Calu3 (cell line): ENCODE measurements at regions not wholly inside any gene's neighbourhood (a gene's known extent, or its start where the extent isn't known, plus 50 kb on each side); places are given as distances from the start of the nearest gene placed in this dataset.

ENCODE experiments used
- BruUV-seq: library from RNA; stranded (reverse); fragments of 400-500 nt; replicated peaks from 2 replicates; lab custom pipeline; 2021; lab: Mats Ljungman, UMichigan
- CTCF ChIA-PET: fragments of 300-600 bp; sonication (Branson Sonifier 250); formaldehyde crosslinking; loops from one replicate; lab custom pipeline; 2022; ENCODE audit warnings: antibody characterized with exemption; lab: Charles Lee
- DNase-seq: peaks from one replicate; pipeline ENCODE4 v3.0.0; 2022
- H3K27ac Mint-ChIP-seq: one replicate; pipeline ENCODE4 v1.8.0; 2022; ENCODE audit warnings: mixed read lengths; ENCODE audit not compliant: unreplicated experiment
- H3K27me3 Mint-ChIP-seq: one replicate; pipeline ENCODE4 v1.8.0; 2022; ENCODE audit warnings: mixed read lengths; ENCODE audit not compliant: unreplicated experiment
- H3K36me3 Mint-ChIP-seq: one replicate; pipeline ENCODE4 v1.8.0; 2022; ENCODE audit warnings: mild to moderate bottlenecking, moderate library complexity, mixed read lengths; ENCODE audit not compliant: insufficient read depth, unreplicated experiment
- H3K4me1 Mint-ChIP-seq: one replicate; pipeline ENCODE4 v1.8.0; 2022; ENCODE audit warnings: mild to moderate bottlenecking, low read depth, mixed read lengths; ENCODE audit not compliant: unreplicated experiment
- H3K4me3 Mint-ChIP-seq: one replicate; pipeline ENCODE4 v1.8.0; 2022; ENCODE audit warnings: mild to moderate bottlenecking, low read depth, moderate library complexity, mixed read lengths; ENCODE audit not compliant: unreplicated experiment
- H3K9me3 Mint-ChIP-seq: one replicate; pipeline ENCODE4 v1.8.0; 2022; ENCODE audit warnings: low read depth, mixed read lengths; ENCODE audit not compliant: unreplicated experiment
- CTCF ChIP-seq: fragments of 200-600 bp; IDR thresholded peaks from one replicate; pipeline ENCODE4 v1.8.0; 2022; ENCODE audit warnings: antibody characterized with exemption; ENCODE audit not compliant: unreplicated experiment
- intact Hi-C: fragments of 100-400 bp; cut with micrococcal nuclease; formaldehyde crosslinking; loops from one replicate; pipeline ENCODE4 v1.10.0; 2022; ENCODE audit not compliant: unreplicated experiment

GRCh38 chr2:228474466-228474865, 293.0 kb upstream of the SPHKAP start:
- Mint-ChIP-seq H3K4me1 (no peaks in the 10 kb centered on the region), H3K36me3 (no peaks in the 10 kb centered on the region), H3K27ac (no peak overlapping the region), H3K4me3 (no peak overlapping the region), H3K9me3 (peaks cover 13% of the 10 kb centered on the region), H3K27me3 (no peaks in the 10 kb centered on the region)
- no peak for TF ChIP-seq CTCF
- intact Hi-C loops: no loop called here
- CTCF ChIA-PET: no interaction called here
- BruUV-seq: no TSS peak
- DNase-seq: no peak

GRCh38 chr2:228469721-228470120, 288.2 kb upstream of the SPHKAP start:
- intact Hi-C loops: no loop called here
- CTCF ChIA-PET: no interaction called here
- no peak overlapping the region for H3K27ac Mint-ChIP-seq
- no peaks in the 10 kb centered on the region for H3K27me3 Mint-ChIP-seq
- no peaks in the 10 kb centered on the region for H3K4me1 Mint-ChIP-seq
- DNase-seq: no peak
- no peak for TF ChIP-seq CTCF
- no peaks in the 10 kb centered on the region for H3K36me3 Mint-ChIP-seq
- H3K4me3 Mint-ChIP-seq: no peak overlapping the region
- BruUV-seq: no TSS peak
- peaks cover 8% of the 10 kb centered on the region for H3K9me3 Mint-ChIP-seq

GRCh38 chr2:228466851-228467250, 285.4 kb upstream of the SPHKAP start:
- no peak for DNase-seq
- intact Hi-C loops: no loop called here
- no peak for TF ChIP-seq CTCF
- Mint-ChIP-seq H3K27me3 (no peaks in the 10 kb centered on the region), H3K4me1 (no peaks in the 10 kb centered on the region), H3K36me3 (no peaks in the 10 kb centered on the region), H3K27ac (no peak overlapping the region), H3K9me3 (peaks cover 8% of the 10 kb centered on the region), H3K4me3 (no peak overlapping the region)
- CTCF ChIA-PET: no interaction called here
- no TSS peak for BruUV-seq

- Mint-ChIP-seq H3K4me1 (no peaks in the 10 kb centered on the region), H3K27me3 (no peaks in the 10 kb centered on the region), H3K9me3 (peaks cover 3% of the 10 kb centered on the region), H3K36me3 (no peaks in the 10 kb centered on the region), H3K27ac (no peak overlapping the region), H3K4me3 (no peak overlapping the region)
- DNase-seq: no peak
- no TSS peak for BruUV-seq
- intact Hi-C loops: no loop called here
- CTCF ChIA-PET: no interaction called here
- TF ChIP-seq CTCF: no peak
Observed at GRCh38 chr2:228465408-228465807, 283.9 kb upstream of the SPHKAP start.
